ENCODE measurements at regions not wholly inside any gene's neighbourhood (a gene's known extent, or its start where the extent isn't known, plus 50 kb on each side); places are given as distances from the start of the nearest gene placed in this dataset.

DNA sequence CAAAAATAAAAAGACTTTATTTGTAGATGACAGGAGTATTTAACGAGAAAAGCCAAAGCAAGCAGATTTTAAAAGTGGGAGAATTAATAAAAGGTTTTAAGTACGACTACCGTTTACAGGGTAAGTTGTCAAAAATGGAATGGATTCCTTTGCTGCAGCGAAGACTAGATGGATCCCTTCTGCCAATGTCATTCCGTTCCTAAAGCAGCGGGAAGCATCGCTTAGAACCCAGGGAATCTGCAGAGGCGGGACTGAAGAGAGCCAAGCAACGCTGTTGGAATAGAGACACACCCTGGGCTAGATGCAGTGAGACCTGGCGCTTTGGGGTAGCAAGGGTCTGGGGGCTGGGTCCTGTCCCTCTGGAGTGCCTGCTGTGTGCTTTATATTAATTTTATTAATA lies 303.1 kb upstream of the MKI67 start:
- DNase-seq = no peak

DNA sequence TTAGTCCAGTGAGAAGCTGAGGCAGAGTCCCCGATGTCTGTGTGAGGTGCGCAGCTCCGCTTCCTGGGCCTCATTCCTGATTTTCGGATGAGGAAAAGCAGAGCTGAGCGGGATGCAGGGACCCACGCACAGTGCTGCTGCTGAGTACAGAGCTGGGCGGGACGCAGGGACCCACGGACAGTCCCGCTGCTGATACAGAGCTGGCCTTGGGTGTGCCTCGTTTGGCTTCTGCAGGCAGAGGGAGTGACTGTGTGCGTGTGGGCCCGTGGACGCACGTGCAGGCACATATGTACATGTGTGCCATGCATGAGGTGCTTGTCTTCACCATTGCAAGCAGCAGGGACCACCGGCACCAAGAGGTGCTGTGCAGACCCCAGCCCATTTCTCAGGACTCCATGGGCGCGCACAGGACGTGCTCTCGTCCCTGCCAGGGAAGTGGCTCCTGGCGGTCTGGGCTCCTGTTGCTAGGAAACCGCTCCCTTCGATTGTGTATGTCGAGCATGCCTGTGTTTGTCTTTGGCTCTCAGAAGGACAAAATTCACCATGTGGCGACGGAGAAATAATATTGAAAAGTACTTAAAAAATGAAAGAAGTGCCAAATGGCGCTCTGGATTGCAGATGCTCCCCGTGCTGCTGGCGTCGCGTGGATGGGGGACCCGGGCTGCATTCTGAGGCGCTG lies 303.8 kb upstream of the MKI67 start:
- DNase-seq = no peak

DNA sequence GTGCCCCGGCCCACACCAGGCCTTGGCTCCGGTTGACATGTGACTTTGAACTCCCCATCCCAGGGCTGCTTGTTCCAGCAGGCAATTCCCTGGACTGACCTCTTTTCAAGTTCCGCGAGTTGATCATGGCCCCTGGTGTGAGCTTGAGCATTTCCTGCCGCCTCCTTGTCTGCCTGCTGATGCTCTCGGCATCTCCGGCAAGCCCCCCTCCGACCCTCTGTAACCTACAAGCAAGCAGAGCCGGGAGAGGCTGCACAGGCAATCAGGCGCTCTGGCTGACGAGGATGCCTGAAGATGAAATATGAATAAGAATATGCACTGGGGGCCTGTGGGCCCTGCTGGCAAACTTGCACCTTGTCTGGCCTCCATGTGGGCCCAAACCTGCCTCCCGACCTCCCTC lies 304.9 kb upstream of the MKI67 start:
- no peak for DNase-seq

DNA sequence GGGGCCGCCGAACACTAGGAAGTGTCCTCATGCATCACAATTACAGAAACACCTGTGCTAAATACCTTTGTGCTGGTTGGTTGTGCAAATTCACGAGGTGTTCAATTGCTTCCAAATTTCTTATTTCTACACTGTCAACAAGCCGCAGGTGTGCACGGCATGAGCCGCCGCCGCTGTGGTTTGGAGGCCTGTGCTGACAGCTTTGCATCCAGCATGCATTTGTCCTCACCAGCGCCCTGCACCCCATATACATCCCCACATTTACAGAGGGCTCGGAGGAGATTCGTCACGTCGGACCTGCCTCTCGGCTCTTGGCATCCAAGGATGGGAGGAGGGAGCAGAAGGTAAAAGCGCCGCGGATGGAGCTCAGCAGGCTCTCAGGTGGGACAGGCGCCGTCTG lies 305.3 kb upstream of the MKI67 start:
- no peak for DNase-seq

DNA sequence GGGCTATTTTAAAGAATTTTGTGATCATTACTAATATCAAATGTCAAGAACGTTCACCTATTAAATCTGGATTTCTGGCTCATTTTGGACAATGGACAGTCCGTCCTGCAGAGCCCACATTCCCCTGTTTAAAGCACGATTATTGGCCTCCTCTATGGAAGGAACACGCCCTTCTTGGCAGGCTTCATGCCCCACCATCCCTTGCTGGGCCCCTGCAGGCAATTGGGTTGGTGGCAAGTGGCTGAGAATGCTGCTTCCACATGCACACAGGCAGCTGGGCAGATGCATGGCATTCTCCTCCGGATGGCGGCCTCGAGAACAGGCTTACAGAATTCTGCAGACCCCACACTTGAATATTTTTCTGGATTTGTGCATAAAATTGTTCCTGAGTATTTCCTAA lies 305.8 kb upstream of the MKI67 start:
- no peak for DNase-seq

DNA sequence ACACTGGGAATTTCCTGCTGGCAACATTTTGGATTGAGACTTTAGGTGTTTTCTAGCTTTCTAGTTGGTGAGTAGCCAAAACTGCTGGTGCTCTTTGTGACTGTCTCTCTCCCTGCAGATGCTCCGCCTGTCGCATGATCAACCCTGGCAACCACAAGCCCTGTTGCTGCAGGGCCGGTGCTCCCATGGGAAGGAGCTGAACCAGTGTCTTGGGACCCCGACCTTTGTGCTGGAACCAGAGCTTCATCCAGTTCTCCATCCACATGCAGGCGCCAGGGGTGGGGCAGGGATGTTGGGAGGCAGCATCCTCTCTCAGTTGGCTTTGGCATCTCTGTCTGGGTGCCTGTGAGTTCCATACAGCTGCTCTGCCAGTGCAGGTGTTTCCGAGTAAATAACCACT lies 306.2 kb upstream of the MKI67 start:
- DNase-seq = no peak

DNA sequence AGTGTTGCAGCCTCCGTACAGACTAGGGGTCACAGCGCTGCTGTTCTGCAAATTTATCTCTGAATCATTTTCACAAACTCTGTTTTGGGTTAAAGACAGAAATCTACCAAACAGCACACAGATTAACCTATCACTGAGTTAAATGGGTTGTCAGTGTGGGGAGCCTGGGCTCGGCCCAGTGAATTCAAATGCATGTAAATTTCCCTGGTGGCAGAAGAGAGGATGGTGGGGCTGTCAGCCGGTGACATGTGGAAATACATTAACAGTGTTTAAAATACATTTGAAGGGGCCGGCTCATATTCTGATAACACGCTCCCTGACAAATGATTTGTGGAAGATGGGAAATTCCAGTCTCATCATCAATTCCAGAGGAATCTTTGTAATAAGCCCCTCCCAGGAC lies 309.6 kb upstream of the MKI67 start:
- DNase-seq = no peak

DNA sequence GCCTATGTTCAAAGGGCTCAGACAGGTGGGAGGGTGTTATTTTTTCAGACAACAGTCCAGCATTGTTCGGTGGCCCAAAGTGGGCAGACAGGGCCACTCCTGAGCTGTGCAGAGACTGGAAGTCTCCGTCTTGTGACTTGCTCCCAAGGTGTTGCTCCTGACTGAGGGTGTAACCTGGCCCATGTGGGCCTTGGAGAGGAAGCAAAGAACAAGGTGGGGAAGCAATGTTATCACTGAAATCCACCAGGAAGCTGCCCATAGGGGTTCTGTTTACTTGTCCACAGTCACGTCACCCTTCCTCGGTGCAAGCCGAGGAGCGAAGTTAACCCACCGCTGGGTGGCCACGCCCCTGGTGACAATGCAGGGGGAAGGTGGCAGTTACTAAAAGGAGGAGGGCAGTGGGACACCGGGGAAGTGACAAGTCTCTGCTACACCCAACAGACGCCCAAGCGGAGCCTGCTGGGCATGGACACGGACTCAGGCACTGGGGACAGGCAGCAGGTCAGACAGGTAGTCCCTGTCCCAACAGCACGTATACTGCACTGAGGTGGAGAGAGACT lies 311.6 kb upstream of the MKI67 start:
- DNase-seq = no peak

DNA sequence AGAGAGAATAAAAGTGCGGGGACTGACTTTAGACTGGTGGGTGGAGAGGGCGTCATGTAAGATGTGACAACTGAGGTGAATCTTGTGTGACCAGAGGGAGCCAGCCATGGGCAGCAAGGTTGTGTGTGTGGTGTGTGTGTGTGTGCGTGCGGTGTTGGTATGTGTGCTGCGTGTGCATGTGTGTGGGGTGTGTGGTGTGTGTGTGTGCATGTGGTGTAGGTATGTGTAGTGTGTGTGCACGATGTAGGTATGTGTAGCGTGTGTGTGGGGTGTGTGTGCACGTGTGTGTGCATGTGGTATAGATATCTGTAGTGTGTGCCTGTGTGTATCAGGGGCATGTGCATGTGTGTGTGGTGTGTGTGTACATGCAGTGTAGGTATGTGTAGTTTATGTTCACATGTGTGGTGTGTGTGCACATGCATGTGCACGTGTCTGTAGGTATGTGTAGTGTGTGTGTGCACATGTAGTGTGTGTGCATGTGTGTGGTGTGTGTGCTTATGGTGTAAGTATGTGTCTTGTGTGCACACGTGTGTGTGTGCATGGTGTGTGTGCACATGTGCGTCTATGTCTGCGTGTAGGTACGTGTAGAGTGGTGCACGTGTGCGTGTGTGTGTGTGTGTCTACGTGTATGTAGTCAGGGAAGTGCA lies 312.3 kb upstream of the MKI67 start:
- DNase-seq = no peak

DNA sequence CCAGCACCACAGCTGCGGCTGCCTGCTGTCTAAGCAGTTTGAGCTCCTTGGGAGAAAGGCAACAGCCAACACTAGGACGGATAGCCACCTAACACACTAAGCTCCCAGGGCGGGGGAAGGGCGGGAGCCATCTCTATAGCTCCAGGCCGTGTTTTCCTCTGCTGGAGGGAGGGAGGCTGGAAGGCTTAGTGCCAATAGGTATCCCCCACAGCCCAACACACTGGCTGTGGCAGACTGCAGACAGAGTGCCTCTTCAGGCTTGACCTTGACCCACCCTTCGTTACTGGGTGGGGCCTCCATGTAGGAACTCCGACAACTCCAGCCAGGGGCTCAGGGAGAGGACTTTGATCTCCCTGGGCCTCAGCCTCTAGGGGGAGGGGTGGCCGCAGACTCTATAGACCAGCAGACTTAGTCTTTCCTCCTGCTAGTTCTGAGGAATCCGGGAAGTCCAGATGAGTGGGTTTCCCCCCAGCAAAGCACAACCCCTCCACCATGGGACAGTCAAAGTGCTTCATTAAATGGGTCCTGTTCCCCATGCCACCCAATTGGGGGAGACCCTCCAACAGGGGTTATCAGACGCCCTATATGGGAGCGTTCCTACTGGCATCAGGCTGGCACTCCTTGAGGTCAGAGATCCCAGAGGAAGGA lies 314.4 kb upstream of the MKI67 start:
- no peak for DNase-seq

DNA sequence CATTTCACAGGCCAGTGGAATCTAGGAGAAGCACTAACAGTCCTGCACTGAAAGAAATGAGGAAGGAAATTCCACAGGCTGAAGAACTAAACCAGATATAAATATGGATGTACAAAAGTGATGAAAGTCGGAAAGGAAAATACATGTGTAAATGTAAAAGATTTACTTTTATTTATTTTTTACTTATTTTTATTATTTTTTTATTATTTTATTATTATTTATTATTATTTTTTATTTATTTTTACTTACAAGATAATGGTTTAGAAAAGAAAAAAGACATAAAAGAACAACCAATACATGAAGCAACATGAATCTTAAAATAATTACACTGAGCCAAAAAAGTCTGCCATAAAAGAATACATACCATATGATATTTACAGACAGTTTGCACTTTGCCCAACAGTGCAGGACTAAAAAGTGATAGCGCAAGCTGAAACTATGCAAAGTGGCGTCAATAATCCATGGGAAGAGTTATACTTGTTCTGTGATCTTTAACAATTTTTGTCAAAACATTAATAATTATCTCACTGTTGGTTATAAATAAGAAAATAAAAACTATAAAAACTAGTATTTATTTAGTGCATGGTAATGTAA lies 317.8 kb upstream of the MKI67 start:
- DNase-seq = no peak

DNA sequence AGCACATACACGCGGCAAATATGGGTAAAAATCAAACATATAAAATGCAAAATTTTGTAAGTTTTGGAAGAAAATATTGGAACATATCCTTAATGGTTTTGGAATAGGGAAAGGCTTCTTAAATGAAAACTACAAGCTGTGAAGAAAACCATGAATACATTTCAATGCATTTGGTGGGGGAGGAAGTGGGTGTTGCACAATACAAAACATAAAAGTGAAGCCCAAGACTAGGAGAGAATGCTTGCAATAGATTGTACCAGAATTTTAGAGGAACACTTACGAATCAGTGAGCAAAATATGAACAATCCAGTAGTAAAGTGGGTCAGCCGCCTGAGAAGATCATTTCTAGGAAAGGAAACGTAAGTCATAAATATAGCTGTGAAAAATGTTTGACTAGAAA lies 322.6 kb upstream of the MKI67 start:
- no peak for DNase-seq

DNA sequence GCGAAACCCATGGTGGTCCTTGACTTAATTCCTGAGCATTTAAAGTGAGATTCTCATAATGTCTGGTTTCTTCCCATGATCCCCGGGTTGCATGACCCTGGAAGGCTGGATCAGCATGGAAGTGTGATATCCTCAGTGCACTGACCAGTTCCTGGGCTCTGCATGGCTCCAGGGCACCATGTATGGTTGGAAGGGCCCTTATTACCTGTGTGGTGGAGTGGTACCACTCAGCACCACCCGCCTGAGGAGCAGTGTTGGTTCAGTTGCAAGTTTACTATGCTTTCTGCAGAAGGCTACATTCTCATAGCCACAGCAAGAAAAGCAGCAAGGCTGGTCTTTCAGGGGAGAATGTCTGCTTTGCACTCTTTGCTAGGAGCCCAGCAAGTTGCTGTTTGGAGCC lies 325.7 kb upstream of the MKI67 start:
- no peak for DNase-seq

DNA sequence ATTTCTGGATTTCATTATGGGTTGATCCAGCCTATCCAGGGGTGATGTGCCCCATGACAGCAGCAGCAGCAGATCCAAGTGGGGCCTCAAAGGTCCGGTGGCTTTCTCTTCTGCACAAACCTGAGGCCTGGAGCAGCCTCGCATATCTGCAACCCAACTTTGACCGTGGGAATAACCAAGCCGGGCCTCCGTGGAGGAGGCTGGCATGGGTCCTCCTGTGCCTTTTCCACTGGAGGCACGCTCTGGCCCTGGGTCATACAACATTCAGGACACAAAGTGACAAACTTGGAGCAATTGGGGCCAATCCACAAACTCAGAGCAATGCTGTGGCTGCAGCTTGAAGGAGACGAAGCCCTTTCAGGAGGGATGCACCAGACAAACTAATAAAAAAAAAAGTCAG lies 330.0 kb upstream of the MKI67 start:
- no peak for DNase-seq

DNA sequence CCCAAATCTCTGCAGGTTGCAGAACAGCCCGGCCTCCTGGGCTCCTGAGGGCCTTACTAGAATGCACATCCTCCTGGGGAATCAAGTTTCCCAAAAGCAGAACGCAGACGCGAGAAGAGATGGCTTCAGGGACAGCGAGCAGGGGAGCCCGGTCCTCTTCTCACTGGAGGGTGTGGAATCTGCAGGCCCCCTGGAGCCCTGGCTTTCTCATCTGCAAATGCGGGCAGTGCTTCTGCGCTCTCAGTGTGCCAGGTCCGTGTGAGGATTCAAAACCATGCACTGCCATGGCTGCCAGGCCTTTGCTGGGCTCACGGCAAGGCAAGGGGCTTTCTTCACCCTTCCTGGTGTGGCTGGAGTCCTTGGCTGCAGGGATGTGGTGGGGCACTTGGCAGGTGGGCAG lies 330.9 kb upstream of the MKI67 start:
- no peak for DNase-seq

DNA sequence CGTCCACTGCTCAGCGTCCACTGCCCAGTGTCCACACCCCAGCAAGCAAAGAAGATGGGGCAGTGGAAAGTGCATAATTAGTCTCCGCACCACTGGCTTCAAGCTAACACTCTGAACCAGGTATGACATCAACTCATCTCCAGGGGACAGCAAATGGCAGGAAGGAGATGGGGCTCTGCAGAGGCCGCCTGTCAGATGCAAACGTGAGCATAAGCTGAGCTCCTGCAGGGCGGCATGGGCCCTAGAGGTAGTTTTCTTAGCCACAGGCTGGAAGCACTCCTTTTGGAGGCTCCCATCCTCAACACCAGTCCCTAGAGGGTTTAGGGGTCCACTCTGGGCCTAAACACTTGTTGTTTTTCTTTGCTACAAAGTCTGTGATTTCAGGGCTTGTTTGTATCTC lies 335.8 kb upstream of the MKI67 start:
- DNase-seq = no peak

DNA sequence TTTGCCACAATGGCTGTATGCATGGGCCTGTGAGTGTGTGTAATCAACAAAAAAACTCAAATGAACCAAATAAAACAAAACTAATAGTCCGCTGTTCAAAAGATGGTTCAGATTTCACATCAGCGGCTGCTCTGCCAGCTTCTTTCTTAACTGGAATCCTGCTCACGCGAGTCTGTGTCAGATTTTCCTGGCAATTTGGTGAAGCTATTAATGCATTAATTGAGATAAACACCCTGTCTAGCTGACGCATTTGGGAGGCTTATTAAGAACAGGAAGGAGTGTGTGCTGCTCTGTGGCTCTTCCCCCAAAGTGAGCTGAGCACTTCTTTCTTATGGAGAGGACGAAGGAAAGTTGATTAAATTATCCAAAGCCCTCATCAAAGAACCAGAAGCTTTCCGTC lies 336.6 kb upstream of the MKI67 start:
- no peak for DNase-seq

DNA sequence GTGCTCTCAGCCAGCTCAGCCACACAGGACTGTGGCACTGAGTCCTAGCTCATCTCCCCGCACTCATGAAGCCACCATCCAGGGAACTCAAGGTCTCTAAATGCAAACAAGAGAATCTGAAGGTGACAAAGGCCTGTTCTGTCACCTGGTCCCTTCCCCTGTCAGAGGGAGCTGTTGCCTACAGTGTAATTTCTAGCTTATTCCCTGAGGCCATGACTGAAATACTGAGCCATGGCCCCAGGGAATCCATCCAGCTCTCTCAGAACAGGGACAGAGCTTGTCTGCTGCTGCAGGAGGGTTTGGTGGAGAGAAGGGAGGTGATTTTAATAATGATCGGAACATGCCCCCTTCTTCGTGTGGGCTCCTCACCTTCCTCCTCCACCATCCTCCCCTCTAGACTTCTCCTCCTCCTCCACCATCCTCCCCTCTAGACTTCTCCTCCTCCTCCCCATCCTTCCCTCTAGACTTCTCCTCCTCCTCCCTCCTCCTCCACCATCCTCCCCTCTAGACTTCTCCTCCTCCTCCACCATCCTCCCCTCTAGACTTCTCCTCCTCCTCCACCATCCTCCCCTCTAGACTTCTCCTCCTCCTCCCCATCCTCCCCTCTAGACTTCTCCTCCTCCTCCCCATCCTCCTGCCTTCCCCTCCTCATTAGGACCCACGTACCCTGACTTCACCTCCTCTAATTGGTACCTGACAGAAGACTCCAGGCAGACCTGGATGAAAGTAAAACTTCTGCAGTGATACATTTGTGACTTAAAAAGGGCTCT lies 338.0 kb upstream of the MKI67 start:
- DNase-seq = no peak

DNA sequence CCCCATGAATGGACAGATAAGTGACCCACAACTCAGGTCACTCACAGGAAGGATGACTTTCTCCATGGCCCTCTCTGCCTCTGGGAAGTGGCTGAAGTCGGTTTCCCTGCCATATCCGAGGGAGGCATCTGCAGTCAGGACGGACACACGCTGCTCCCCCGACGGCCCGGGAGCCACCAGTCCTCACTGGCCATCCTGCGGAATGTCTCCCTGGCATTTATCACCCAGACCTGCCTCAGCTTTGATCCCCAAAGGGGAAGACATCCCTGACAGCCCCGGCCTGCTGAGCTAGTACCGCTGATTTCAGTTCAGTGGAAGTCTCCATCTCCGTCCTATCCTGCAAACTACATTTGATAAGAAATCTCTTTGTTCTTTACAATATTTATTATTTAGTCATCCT lies 339.5 kb upstream of the MKI67 start:
- no peak for DNase-seq

DNA sequence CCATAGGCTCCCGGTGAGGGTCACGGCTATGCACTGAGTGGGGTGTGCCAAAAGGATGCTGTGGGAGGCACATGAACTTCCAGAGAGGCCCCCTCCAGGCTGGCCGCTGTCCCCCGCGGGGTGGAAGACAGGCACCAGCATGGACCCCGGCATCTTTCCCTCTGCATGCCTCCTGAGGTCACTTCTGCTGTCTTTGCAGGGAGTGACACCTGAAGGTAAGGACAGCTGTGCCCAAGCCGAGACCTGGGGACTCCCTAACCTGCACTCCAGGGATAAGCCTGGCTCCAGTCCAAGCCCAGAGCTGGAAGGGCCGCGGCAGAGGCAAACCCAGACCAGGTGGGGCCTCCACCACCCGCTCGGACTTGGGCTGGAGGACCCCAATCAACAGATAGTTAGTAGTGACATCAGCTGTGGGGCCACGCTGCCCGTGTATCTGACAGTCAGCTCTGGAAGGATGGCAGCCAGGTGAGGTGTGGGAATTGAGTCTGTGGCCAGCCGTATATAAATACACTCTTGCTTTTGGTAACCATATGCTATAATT lies 340.7 kb upstream of the MKI67 start:
- no peak for DNase-seq

DNA sequence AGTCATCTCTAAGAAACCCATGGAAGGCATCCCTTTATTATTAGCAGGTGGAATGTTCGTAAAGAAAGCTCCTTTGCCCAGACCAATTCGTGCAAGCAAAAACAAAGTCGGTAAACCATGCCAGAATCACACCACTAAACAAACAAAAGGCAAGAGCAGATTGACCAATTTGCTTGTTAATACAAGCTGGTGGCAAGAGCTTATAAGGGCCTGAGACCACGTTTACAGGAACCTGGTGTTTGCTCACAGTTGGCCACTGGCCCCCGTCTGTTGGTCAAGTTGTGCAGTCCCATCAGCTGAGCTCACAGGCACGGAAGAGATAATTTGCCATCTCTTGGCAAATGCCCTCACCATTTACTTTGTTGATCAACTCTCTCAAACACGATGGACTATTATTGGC lies 342.2 kb upstream of the MKI67 start:
- no peak for DNase-seq

DNA sequence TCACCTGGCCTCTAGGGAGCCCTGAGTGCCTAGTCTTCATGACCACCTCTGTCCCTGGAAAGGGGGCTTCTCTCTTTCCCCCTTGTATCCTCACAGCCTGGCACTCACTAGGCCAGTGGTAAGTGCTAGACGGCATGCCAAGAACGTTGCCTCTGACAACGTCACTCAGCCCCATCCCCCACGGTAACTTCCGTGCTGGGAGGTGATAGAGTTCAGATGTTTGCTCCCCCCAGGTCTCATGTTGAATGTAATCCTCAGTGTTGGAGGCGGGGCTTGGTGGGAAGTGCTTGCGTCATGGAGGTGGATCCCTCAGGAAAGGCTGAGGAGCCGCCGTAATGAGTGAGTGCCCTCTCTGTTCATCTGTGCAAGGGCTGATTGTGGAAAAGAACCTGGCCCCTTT lies 343.3 kb upstream of the MKI67 start:
- DNase-seq = no peak

All from occipital lobe (tissue), 1 donor.